Pancreas (tissue), 10 donors: ENCODE measurements at regions not wholly inside any gene's neighbourhood (a gene's known extent, or its start where the extent isn't known, plus 50 kb on each side); places are given as distances from the start of the nearest gene placed in this dataset.

Source experiments
- ATAC-seq, 4 donors: fragments of 200-7000 bp; cut with Tn5 transposase; one replicate each; pipeline versions ENCODE4 v1.8.0 to v1.9.1; 2020; ENCODE audit warnings: mild to moderate bottlenecking in 4 of 4, moderate library complexity in 4 of 4
- DNase-seq, 6 donors: peaks; one replicate each; pipeline ENCODE4 v3.0.0-alpha.2; 2020
- FAIRE-seq: peaks from 2 replicates; lab custom pipeline; 2012; peaks lifted over from hg19 to GRCh38; lab: Jason Lieb, UNC
- H3K27ac ChIP-seq, 4 donors: fragments of 200-600 bp; sonication (generic); 1 replicate in 3 of 4; 2 replicates in 1 of 4; pipeline versions ENCODE4 v1.5.0 to v1.8.0; 2020
- H3K27me3 ChIP-seq, 4 donors: fragments of 200-600 bp; one replicate each; pipeline ENCODE4 v1.8.0; 2021
- H3K36me3 ChIP-seq, 3 donors: fragments of 200-600 bp; sonication (generic) in 1 of 3; one replicate each; pipeline versions ENCODE4 v1.5.0 to v1.8.0; 2020 to 2021
- H3K4me1 ChIP-seq, 3 donors: fragments of 200-600 bp; one replicate each; pipeline ENCODE4 v1.8.0; 2021
- H3K4me3 ChIP-seq, 4 donors: fragments of 200-600 bp; sonication (generic) in 2 of 4; one replicate each; pipeline versions ENCODE4 v1.5.0 to v1.8.0; 2020 to 2021
- H3K9me3 ChIP-seq, 4 donors: fragments of 200-600 bp; one replicate each; pipeline ENCODE4 v1.8.0; 2021
- WGBS, 2 donors: extraction: QIAGEN DNeasy Blood & Tissue Kit; methylation state at CpG; one replicate each; pipeline ENCODE4 v1.1.7; 2013; 5-methylcytosine and 5-hydroxymethylcytosine counted together
- intact Hi-C, 3 donors: fragments of 100-400 bp; cut with DNase I; formaldehyde crosslinking; loops; one replicate each; pipeline versions ENCODE4 v1.11.1 to v1.14.2; 2022
- TF ChIP-seq, protein P1 (sequence below), 4 donors: fragments of 200-600 bp; sonication (generic) in 3 of 4; IDR thresholded peaks; one replicate each; pipeline versions ENCODE4 v1.5.0 to v1.8.0; 2021; ENCODE audit warnings: antibody characterized with exemption in 4 of 4
- donor health status: healthy with polysubstance abuse.
- donor health status: DM: no; HTN: no; CAD: no; lungs with moderate emphysema.
- donor health status: DM: no; HTN: no; CAD: no.
- donor health status: control.
- donor health status: control.
- donor health status: Bipolar disorder and iron deficiency.
- donor health status: DM: yes; HTN: yes; CAD: no.
- donor health status: DM: no; HTN: no; CAD: no.
- donor health status: DM: no; HTN: no; CAD: no.
- donor health status: DM: yes; HTN: yes; CAD: no.

DNA sequence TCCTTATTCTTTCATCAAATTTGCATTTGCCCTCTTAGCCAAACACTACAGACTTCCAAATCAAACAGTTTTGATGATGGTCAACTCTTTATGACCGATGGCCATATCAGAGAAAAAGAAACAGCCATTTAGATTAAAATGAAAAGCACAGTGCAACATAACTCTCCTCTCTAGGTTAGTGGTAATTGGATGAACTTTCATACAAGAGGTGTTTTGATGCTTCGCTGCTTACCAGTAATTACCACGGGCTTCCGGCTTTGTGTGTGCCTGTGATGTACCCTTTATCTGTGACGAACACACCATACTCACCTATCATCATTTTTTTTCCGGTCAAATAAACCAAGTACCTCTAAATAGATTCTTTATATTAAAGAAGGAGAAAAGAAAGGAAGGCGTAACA is 181.8 kb downstream of the FOXA2 start:
- H3K9me3 ChIP-seq = no peaks in the 10 kb centered on the region
- ATAC-seq = peak in 1 of 4 donors; percentile 11
- 51 to 53% methylated on average over 7 of the region's 7 CpGs for WGBS, 2 donors
- DNase-seq = no peak
- H3K27ac ChIP-seq = peak overlapping the region in 1 of 4 donors; percentile 68
- TF ChIP-seq, protein P1, sequence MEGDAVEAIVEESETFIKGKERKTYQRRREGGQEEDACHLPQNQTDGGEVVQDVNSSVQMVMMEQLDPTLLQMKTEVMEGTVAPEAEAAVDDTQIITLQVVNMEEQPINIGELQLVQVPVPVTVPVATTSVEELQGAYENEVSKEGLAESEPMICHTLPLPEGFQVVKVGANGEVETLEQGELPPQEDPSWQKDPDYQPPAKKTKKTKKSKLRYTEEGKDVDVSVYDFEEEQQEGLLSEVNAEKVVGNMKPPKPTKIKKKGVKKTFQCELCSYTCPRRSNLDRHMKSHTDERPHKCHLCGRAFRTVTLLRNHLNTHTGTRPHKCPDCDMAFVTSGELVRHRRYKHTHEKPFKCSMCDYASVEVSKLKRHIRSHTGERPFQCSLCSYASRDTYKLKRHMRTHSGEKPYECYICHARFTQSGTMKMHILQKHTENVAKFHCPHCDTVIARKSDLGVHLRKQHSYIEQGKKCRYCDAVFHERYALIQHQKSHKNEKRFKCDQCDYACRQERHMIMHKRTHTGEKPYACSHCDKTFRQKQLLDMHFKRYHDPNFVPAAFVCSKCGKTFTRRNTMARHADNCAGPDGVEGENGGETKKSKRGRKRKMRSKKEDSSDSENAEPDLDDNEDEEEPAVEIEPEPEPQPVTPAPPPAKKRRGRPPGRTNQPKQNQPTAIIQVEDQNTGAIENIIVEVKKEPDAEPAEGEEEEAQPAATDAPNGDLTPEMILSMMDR (IDR thresholded peaks at IDR 0.05) = no peak
- FAIRE-seq = no peak
- peaks cover 9 to 31% (median 14%) of the 10 kb centered on the region in 3 donors for H3K4me1 ChIP-seq
- H3K27me3 ChIP-seq = no peaks in the 10 kb centered on the region
- intact Hi-C loops = no loop called here
- H3K36me3 ChIP-seq = no peaks in the 10 kb centered on the region
- no peak overlapping the region for H3K4me3 ChIP-seq

DNA sequence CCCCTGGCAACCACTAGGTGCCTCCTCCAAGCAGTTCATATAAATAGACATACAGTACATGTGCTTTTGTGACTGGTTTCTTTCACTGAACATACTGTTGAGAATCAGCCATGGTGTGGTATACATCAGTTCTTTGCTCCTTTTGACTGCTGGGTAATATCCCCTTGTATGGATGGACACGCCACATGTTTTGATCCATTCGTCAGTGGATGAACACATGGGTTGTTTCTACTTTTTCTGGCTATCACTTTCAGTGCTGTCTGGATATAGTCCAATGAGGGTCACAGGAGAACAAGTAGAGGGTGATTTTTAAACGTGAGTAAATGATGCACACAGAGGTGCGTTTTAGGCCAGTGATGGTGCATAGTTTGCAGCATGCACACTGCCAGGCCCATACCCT is 183.9 kb downstream of the FOXA2 start:
- peaks cover 9 to 31% (median 14%) of the 10 kb centered on the region in 3 donors for H3K4me1 ChIP-seq
- H3K27me3 ChIP-seq = no peaks in the 10 kb centered on the region
- DNase-seq (no peak), FAIRE-seq (no peak), ATAC-seq (no peak)
- TF ChIP-seq, protein P1 (IDR thresholded peaks at IDR 0.05) = no peak
- intact Hi-C loops = no loop called here
- no peaks in the 10 kb centered on the region for H3K9me3 ChIP-seq
- WGBS, 2 donors = 86 to 95% methylated on average over 4 of the region's 4 CpGs
- no peak overlapping the region for H3K4me3 ChIP-seq
- no peaks in the 10 kb centered on the region for H3K36me3 ChIP-seq
- no peak overlapping the region for H3K27ac ChIP-seq

DNA sequence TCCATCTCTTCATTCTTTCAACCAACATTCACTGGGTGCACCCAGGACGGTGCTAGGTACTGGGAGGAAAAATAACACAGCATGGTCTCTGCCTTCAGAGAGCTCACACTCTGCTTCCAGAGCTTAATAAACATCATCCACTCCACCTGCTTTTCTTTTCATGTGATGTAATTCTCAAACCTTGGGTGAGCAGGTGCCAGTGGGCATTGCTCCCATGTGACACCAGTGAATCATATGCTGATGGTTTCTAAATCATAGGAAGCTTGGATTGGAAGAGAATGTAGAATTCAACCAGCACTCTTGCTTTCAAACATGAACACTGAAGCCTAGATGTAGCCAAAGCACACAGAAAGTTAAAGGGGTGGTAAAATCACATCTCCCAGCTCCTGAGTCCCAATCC is 189.8 kb downstream of the FOXA2 start:
- intact Hi-C loops = no loop called here
- FAIRE-seq (no peak), DNase-seq (peak in 1 of 6 donors; percentile 29), ATAC-seq (peak in 1 of 4 donors; percentile 25)
- no peaks in the 10 kb centered on the region for H3K27me3 ChIP-seq
- 53 to 57% methylated on average over 1 of the region's 1 CpG for WGBS, 2 donors
- H3K36me3 ChIP-seq = no peaks in the 10 kb centered on the region
- no peaks in the 10 kb centered on the region for H3K9me3 ChIP-seq
- peaks cover 0 to 2% (median 0%) of the 10 kb centered on the region in 3 donors for H3K4me1 ChIP-seq
- no peak overlapping the region for H3K4me3 ChIP-seq
- H3K27ac ChIP-seq = no peak overlapping the region
- TF ChIP-seq, protein P1 (IDR thresholded peaks at IDR 0.05) = no peak

DNA sequence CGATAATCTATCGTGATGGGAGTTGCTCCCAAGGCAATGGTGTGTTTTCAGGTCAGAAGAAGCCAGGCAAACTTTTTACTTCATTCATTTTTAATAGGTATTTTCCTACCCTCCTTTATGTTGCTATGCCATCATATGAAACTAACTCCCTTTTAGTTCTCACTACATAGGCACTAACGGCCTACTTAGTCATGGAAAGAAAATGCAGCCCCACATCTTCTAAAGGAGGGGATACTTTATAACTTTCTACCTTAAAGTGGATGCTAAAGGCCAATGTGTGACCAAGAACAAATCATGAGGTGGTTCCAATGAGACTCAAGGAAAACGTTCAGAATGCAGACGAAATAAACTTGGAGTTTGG is 193.8 kb downstream of the FOXA2 start:
- TF ChIP-seq, protein P1 (IDR thresholded peaks at IDR 0.05) = no peak
- no peaks in the 10 kb centered on the region for H3K27me3 ChIP-seq
- DNase-seq (no peak), FAIRE-seq (no peak), ATAC-seq (peak in 1 of 4 donors; percentile 26)
- no peaks in the 10 kb centered on the region for H3K9me3 ChIP-seq
- peak overlapping the region in 3 of 4 donors; percentile 3 to 67 (median 36) for H3K27ac ChIP-seq
- intact Hi-C loops = no loop called here
- peaks cover 0 to 2% (median 0%) of the 10 kb centered on the region in 3 donors for H3K4me1 ChIP-seq
- WGBS, 2 donors = 55 to 57% methylated on average over 5 of the region's 5 CpGs
- H3K36me3 ChIP-seq = no peaks in the 10 kb centered on the region
- no peak overlapping the region for H3K4me3 ChIP-seq

GRCh38 chr20:22389836-22390542 is 194.4 kb downstream of the FOXA2 start:
- peak overlapping the region; percentile 3 to 67 (median 40) for H3K27ac ChIP-seq
- no peak overlapping the region for H3K4me3 ChIP-seq
- ATAC-seq (peak; percentile 92 to 97 (median 94)), FAIRE-seq (no peak), DNase-seq (peak in 4 of 6 donors; percentile 48 to 78 (median 60))
- H3K4me1 ChIP-seq = peaks cover 0 to 2% (median 0%) of the 10 kb centered on the region in 3 donors
- H3K27me3 ChIP-seq = no peaks in the 10 kb centered on the region
- TF ChIP-seq, protein P1 (IDR thresholded peaks at IDR 0.05) = no peak
- no peaks in the 10 kb centered on the region for H3K9me3 ChIP-seq
- intact Hi-C loops = loop anchor here in 1 of 3 donors (10.0 kb wide), 1 partner anchor 195 kb away; the partner anchor contains the start of gene FOXA2
- 46 to 47% methylated on average over 8 of the region's 8 CpGs for WGBS, 2 donors
- H3K36me3 ChIP-seq = no peaks in the 10 kb centered on the region
